Mononuclear cell (primary cell): ENCODE measurements at regions not wholly inside any gene's neighbourhood (a gene's known extent, or its start where the extent isn't known, plus 50 kb on each side); places are given as distances from the start of the nearest gene placed in this dataset.
"Not testable (repeated sequence)": the region's sequence is repeated elsewhere in the genome, so short reads cannot be mapped to it uniquely, and the experiment has no call there.

Experiments
- H3K27me3 ChIP-seq: 2 replicates; pipeline ENCODE4 v1.6.0; 2011; ENCODE audit warnings: low read length, control low read depth; ENCODE audit not compliant: insufficient read depth
- H3K4me1 ChIP-seq: 2 replicates; pipeline ENCODE4 v1.5.1; 2011; ENCODE audit warnings: mild to moderate bottlenecking, low read length, control low read depth; ENCODE audit not compliant: insufficient read depth
- H3K4me3 ChIP-seq: 2 replicates; pipeline ENCODE4 v1.5.1; 2011; ENCODE audit warnings: mild to moderate bottlenecking, low read length, moderate library complexity
- H3K9me3 ChIP-seq: 2 replicates; pipeline ENCODE4 v1.5.1; 2011; ENCODE audit warnings: low read depth, mild to moderate bottlenecking, control low read depth, low read length

- H3K4me3 ChIP-seq: no peak overlapping the region
- peaks cover 11% of the 10 kb centered on the region for H3K4me1 ChIP-seq
- no peaks in the 10 kb centered on the region for H3K9me3 ChIP-seq
- H3K27me3 ChIP-seq: no peaks in the 10 kb centered on the region
These were observed 461.3 kb upstream of the FANCL start for GRCh38 chr2:58702302-58702885.

GRCh38 chr2:58701688-58702301 is 460.7 kb upstream of the FANCL start:
- Histone ChIP-seq H3K4me1 (peaks cover 11% of the 10 kb centered on the region), H3K4me3 (no peak overlapping the region), H3K27me3 (no peaks in the 10 kb centered on the region), H3K9me3 (no peaks in the 10 kb centered on the region)

- peaks cover 11% of the 10 kb centered on the region for H3K4me1 ChIP-seq
- H3K9me3 ChIP-seq: no peaks in the 10 kb centered on the region
- H3K27me3 ChIP-seq: no peaks in the 10 kb centered on the region
- H3K4me3 ChIP-seq: no peak overlapping the region
These were observed 459.5 kb upstream of the FANCL start for GRCh38 chr2:58700591-58700990.

GRCh38 chr2:58699411-58699810 is 458.3 kb upstream of the FANCL start:
- Histone ChIP-seq H3K27me3 (no peaks in the 10 kb centered on the region), H3K4me3 (no peak overlapping the region), H3K4me1 (peaks cover 11% of the 10 kb centered on the region), H3K9me3 (no peaks in the 10 kb centered on the region)

GRCh38 chr2:58698620-58699019 is 457.5 kb upstream of the FANCL start:
- no peaks in the 10 kb centered on the region for H3K9me3 ChIP-seq
- no peak overlapping the region for H3K4me3 ChIP-seq
- H3K27me3 ChIP-seq: no peaks in the 10 kb centered on the region
- H3K4me1 ChIP-seq: peaks cover 11% of the 10 kb centered on the region

GRCh38 chr2:58694114-58694513 is 453.0 kb upstream of the FANCL start:
- H3K9me3 ChIP-seq, H3K27me3 ChIP-seq, H3K4me3 ChIP-seq, H3K4me1 ChIP-seq: not testable (repeated sequence)

GRCh38 chr2:58691041-58691440 is 449.9 kb upstream of the FANCL start:
- not testable (repeated sequence) for H3K27me3 ChIP-seq

GRCh38 chr2:58688813-58689212 is 447.7 kb upstream of the FANCL start:
- no peaks in the 10 kb centered on the region for H3K27me3 ChIP-seq

More at GRCh38 chr2:58691041-58691440, 449.9 kb upstream of the FANCL start:
- not testable (repeated sequence) for H3K9me3 ChIP-seq, H3K4me3 ChIP-seq, H3K4me1 ChIP-seq

GRCh38 chr2:58686776-58687175 is 445.7 kb upstream of the FANCL start:
- Histone ChIP-seq H3K27me3 (no peaks in the 10 kb centered on the region), H3K4me1 (no peaks in the 10 kb centered on the region), H3K9me3 (no peaks in the 10 kb centered on the region), H3K4me3 (no peak overlapping the region)

More at GRCh38 chr2:58688813-58689212, 447.7 kb upstream of the FANCL start:
- no peaks in the 10 kb centered on the region for H3K4me1 ChIP-seq
- H3K9me3 ChIP-seq: no peaks in the 10 kb centered on the region
- no peak overlapping the region for H3K4me3 ChIP-seq

GRCh38 chr2:58680755-58681310 is 439.7 kb upstream of the FANCL start:
- H3K27me3 ChIP-seq: no peaks in the 10 kb centered on the region
- no peaks in the 10 kb centered on the region for H3K9me3 ChIP-seq
- no peak overlapping the region for H3K4me3 ChIP-seq
- no peaks in the 10 kb centered on the region for H3K4me1 ChIP-seq

- no peak overlapping the region for H3K4me3 ChIP-seq
- no peaks in the 10 kb centered on the region for H3K9me3 ChIP-seq
These were observed 436.6 kb upstream of the FANCL start for GRCh38 chr2:58677748-58678147.

GRCh38 chr2:58671675-58672074 is 430.6 kb upstream of the FANCL start:
- Histone ChIP-seq H3K4me1 (no peaks in the 10 kb centered on the region), H3K9me3 (no peaks in the 10 kb centered on the region), H3K27me3 (no peaks in the 10 kb centered on the region), H3K4me3 (no peak overlapping the region)

More at GRCh38 chr2:58677748-58678147, 436.6 kb upstream of the FANCL start:
- Histone ChIP-seq H3K4me1 (no peaks in the 10 kb centered on the region), H3K27me3 (no peaks in the 10 kb centered on the region)

GRCh38 chr2:58669998-58670397 is 428.9 kb upstream of the FANCL start:
- Histone ChIP-seq H3K4me1 (no peaks in the 10 kb centered on the region), H3K9me3 (no peaks in the 10 kb centered on the region), H3K4me3 (no peak overlapping the region), H3K27me3 (no peaks in the 10 kb centered on the region)

GRCh38 chr2:58667137-58667774 is 426.1 kb upstream of the FANCL start:
- Histone ChIP-seq H3K9me3 (no peaks in the 10 kb centered on the region), H3K27me3 (no peaks in the 10 kb centered on the region), H3K4me3 (no peak overlapping the region), H3K4me1 (no peaks in the 10 kb centered on the region)

GRCh38 chr2:58666323-58666970 is 425.3 kb upstream of the FANCL start:
- no peaks in the 10 kb centered on the region for H3K27me3 ChIP-seq
- no peaks in the 10 kb centered on the region for H3K4me1 ChIP-seq
- H3K4me3 ChIP-seq: no peak overlapping the region
- H3K9me3 ChIP-seq: no peaks in the 10 kb centered on the region
